ENCODE measurements at regions not wholly inside any gene's neighbourhood (a gene's known extent, or its start where the extent isn't known, plus 50 kb on each side); places are given as distances from the start of the nearest gene placed in this dataset.

DNA sequence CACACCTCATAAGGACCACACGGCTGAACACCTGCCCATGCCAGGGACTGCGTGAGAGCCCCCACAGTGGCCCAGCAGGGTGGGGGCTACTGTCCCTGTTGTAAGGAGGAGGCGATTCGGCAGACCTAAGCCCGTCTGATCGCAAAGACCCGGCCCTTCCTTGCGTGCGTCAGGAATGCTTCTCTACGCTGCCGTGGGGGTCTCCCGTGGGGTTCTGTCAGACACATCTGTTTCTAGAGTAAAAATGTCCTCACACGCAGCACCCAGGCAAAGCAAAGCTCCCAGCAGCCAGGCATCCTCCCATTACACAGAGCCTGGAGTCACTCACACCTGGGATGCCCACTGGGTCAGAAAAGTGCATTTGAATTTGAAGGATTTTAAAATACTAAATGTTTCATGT lies 147.7 kb upstream of the SOX1 start:
- TF ChIP-seq, protein P1, sequence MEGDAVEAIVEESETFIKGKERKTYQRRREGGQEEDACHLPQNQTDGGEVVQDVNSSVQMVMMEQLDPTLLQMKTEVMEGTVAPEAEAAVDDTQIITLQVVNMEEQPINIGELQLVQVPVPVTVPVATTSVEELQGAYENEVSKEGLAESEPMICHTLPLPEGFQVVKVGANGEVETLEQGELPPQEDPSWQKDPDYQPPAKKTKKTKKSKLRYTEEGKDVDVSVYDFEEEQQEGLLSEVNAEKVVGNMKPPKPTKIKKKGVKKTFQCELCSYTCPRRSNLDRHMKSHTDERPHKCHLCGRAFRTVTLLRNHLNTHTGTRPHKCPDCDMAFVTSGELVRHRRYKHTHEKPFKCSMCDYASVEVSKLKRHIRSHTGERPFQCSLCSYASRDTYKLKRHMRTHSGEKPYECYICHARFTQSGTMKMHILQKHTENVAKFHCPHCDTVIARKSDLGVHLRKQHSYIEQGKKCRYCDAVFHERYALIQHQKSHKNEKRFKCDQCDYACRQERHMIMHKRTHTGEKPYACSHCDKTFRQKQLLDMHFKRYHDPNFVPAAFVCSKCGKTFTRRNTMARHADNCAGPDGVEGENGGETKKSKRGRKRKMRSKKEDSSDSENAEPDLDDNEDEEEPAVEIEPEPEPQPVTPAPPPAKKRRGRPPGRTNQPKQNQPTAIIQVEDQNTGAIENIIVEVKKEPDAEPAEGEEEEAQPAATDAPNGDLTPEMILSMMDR (conservative IDR thresholded peaks at IDR 0.05 in 1 of 2, IDR thresholded peaks at IDR 0.05 in 1 of 2; ENCODE audit: extremely low read depth in 1 of 2, insufficient read depth in 1 of 2, low read depth in 1 of 2, low read length in 2 of 2): no peak
- TF ChIP-seq EZH2 (IDR thresholded peaks at IDR 0.05; ENCODE audit: borderline replicate concordance, low read length): no peak

All from mammary epithelial cell (primary cell).